OCI-LY1 (cell line): ENCODE measurements at regions not wholly inside any gene's neighbourhood (a gene's known extent, or its start where the extent isn't known, plus 50 kb on each side); places are given as distances from the start of the nearest gene placed in this dataset.

Experiments used
- H2AFZ ChIP-seq: fragments of 200-600 bp; sonication (generic), shearing (Covaris generic); 2 replicates; pipeline ENCODE4 v1.6.0; 2014; ENCODE audit warnings: antibody characterized with exemption, mild to moderate bottlenecking, low read length
- H3F3A ChIP-seq: fragments of 200-600 bp; sonication (generic), shearing (Covaris generic); 2 replicates; pipeline ENCODE4 v1.6.0; 2014; ENCODE audit warnings: mild to moderate bottlenecking, antibody characterized with exemption, low read length, moderate library complexity; ENCODE audit not compliant: insufficient read depth
- H3K27ac ChIP-seq: fragments of 200-600 bp; sonication (generic); 2 replicates; pipeline ENCODE4 v1.5.1; 2014; ENCODE audit warnings: low read length, mixed run types, mild to moderate bottlenecking, low read depth; ENCODE audit not compliant: poor library complexity, severe bottlenecking
- H3K27me3 ChIP-seq: fragments of 200-600 bp; sonication (generic); 2 replicates; pipeline ENCODE4 v1.6.0; 2014; ENCODE audit warnings: antibody characterized with exemption, mild to moderate bottlenecking, low read length, moderate library complexity; ENCODE audit not compliant: insufficient read depth
- H3K36me3 ChIP-seq: fragments of 200-600 bp; sonication (generic); 2 replicates; pipeline ENCODE4 v1.6.1; 2014; ENCODE audit warnings: mild to moderate bottlenecking, antibody characterized with exemption, low read length, moderate library complexity, mixed read lengths; ENCODE audit not compliant: insufficient read depth
- H3K4me1 ChIP-seq: fragments of 200-600 bp; sonication (generic); 2 replicates; pipeline ENCODE4 v1.5.1; 2014; ENCODE audit warnings: mild to moderate bottlenecking, low read length, moderate library complexity; ENCODE audit not compliant: insufficient read depth, severe bottlenecking
- H3K4me2 ChIP-seq: fragments of 200-600 bp; sonication (generic), shearing (Covaris generic); 2 replicates; pipeline ENCODE4 v1.6.1; 2014; ENCODE audit warnings: low read length
- H3K4me3 ChIP-seq: fragments of 200-600 bp; sonication (generic); 2 replicates; pipeline ENCODE4 v1.5.1; 2014; ENCODE audit warnings: low read length, low read depth, mild to moderate bottlenecking, mixed read lengths; ENCODE audit not compliant: poor library complexity, severe bottlenecking
- H3K79me2 ChIP-seq: fragments of 200-600 bp; shearing (Covaris generic); 2 replicates; pipeline ENCODE4 v1.6.1; 2016; ENCODE audit warnings: mixed run types, low read length, mixed read lengths; ENCODE audit not compliant: insufficient read depth
- H3K9ac ChIP-seq: fragments of 200-600 bp; sonication (generic), shearing (Covaris generic); 2 replicates; pipeline ENCODE4 v1.6.1; 2014; ENCODE audit warnings: mild to moderate bottlenecking, low read length, mixed read lengths
- H3K9me2 ChIP-seq: fragments of 200-600 bp; sonication (generic), shearing (Covaris generic); 2 replicates; pipeline ENCODE4 v1.6.1; 2014; ENCODE audit warnings: low read depth, mild to moderate bottlenecking, low read length, mixed read lengths
- H3K9me3 ChIP-seq: fragments of 200-600 bp; shearing (Covaris generic); 2 replicates; pipeline ENCODE4 v1.6.1; 2014; ENCODE audit warnings: low read length, mixed read lengths
- H4K20me1 ChIP-seq: fragments of 200-600 bp; sonication (generic), shearing (Covaris generic); 2 replicates; pipeline ENCODE4 v1.6.0; 2016; ENCODE audit warnings: mild to moderate bottlenecking, low read length; ENCODE audit not compliant: insufficient read depth
- EZH2 ChIP-seq: fragments of 200-600 bp; sonication (generic), shearing (Covaris generic); IDR thresholded peaks from 2 replicates; pipeline ENCODE4 v1.8.0; 2017; ENCODE audit warnings: borderline replicate concordance, mixed run types, mild to moderate bottlenecking, antibody characterized with exemption, low read length, moderate library complexity, mixed read lengths
- TF ChIP-seq, protein P1 (sequence below): fragments of 200-600 bp; sonication (generic), shearing (Covaris generic); IDR thresholded peaks from 2 replicates; pipeline ENCODE4 v1.5.1; 2017; ENCODE audit warnings: mild to moderate bottlenecking, antibody characterized with exemption, low read length, moderate library complexity, mixed read lengths

DNA sequence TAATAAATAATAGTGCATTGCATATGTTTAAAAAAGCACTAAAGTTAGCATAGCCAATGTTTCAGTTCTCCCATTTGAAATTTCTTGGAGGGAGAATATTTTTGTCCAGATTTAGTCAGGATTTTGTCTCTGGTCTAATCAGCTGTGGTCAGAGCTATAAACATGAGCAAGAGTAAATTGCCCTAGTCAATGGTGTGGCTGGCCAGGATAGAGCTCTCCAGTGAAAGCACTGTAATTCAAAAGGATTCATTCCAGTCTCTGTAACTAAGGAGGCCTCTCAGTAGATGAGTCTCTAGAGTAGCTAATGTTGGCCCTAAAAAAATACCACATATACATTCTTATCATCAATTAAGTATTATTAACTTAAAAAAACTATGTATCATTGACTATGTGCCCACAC lies 241.6 kb downstream of the CDCA7 start:
- no peak overlapping the region for H3K27ac ChIP-seq
- TF ChIP-seq, protein P1, sequence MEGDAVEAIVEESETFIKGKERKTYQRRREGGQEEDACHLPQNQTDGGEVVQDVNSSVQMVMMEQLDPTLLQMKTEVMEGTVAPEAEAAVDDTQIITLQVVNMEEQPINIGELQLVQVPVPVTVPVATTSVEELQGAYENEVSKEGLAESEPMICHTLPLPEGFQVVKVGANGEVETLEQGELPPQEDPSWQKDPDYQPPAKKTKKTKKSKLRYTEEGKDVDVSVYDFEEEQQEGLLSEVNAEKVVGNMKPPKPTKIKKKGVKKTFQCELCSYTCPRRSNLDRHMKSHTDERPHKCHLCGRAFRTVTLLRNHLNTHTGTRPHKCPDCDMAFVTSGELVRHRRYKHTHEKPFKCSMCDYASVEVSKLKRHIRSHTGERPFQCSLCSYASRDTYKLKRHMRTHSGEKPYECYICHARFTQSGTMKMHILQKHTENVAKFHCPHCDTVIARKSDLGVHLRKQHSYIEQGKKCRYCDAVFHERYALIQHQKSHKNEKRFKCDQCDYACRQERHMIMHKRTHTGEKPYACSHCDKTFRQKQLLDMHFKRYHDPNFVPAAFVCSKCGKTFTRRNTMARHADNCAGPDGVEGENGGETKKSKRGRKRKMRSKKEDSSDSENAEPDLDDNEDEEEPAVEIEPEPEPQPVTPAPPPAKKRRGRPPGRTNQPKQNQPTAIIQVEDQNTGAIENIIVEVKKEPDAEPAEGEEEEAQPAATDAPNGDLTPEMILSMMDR = no peak
- TF ChIP-seq EZH2 = no peak
- no peaks in the 10 kb centered on the region for H3K9me2 ChIP-seq
- H3K27me3 ChIP-seq = no peaks in the 10 kb centered on the region
- H3K4me1 ChIP-seq = no peaks in the 10 kb centered on the region
- no peaks in the 10 kb centered on the region for H3F3A ChIP-seq
- no peaks in the 10 kb centered on the region for H4K20me1 ChIP-seq
- H3K4me2 ChIP-seq = no peak overlapping the region
- H3K9me3 ChIP-seq = no peaks in the 10 kb centered on the region
- no peaks in the 10 kb centered on the region for H3K79me2 ChIP-seq
- H3K9ac ChIP-seq = no peak overlapping the region
- no peak overlapping the region for H3K4me3 ChIP-seq
- H2AFZ ChIP-seq = no peak overlapping the region
- H3K36me3 ChIP-seq = no peaks in the 10 kb centered on the region; the same call in 1 of the 2 replicates

DNA sequence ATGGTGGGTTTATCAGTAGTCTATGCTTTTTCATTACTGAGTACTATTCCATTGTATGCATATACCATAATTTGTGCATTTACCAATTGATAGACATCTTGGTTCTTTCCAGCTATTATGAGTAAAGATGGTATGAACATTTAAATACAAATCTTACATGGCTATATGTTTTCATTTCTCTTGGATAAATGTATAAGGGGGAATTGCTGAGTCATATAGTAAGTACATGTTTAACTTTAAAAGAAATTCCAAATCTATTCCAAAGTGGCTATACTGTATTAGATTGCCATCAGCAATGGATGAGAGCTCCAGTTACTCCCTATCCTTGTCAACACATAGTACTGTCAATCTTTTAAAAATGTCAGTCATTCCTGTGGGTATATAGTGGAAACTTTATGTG lies 243.9 kb downstream of the CDCA7 start:
- Histone ChIP-seq H3K4me3 (no peak overlapping the region), H3F3A (no peaks in the 10 kb centered on the region), H3K9me2 (no peaks in the 10 kb centered on the region), H3K4me2 (no peak overlapping the region), H2AFZ (no peak overlapping the region), H4K20me1 (no peaks in the 10 kb centered on the region), H3K27me3 (no peaks in the 10 kb centered on the region), H3K4me1 (no peaks in the 10 kb centered on the region), H3K36me3 (no peaks in the 10 kb centered on the region), H3K79me2 (no peaks in the 10 kb centered on the region), H3K9me3 (no peaks in the 10 kb centered on the region), H3K9ac (no peak overlapping the region), H3K27ac (no peak overlapping the region)
- TF ChIP-seq, protein P1 = no peak
- TF ChIP-seq EZH2 = no peak

DNA sequence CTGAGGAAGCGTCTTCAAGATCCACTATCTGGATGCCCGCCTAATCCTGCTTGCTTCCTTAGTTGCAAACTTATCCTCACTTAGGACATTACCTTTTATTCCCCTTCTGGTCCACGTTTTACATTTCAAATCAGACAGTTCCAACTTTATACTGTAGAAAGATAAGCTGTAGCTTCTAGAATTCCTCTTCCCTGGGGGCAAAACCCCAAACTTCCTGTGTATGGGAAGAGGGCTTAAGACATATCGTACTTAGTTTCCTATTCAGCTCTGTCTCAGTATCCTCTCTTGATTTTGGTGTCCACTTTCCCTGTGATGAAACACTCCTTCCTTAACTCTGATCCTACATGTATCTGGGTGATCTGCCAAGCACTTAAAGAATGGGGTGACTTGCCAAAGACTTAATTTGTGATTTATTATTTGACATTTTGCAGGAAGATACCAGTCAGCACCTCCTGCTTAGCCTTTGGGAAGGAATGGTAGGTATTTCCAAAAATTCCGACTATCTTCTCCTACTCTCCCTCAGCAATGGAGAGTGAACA lies 245.2 kb downstream of the CDCA7 start:
- Histone ChIP-seq H3K9me3 (no peaks in the 10 kb centered on the region), H3F3A (no peaks in the 10 kb centered on the region), H3K4me3 (no peak overlapping the region), H3K79me2 (no peaks in the 10 kb centered on the region), H2AFZ (no peak overlapping the region), H3K9ac (no peak overlapping the region), H3K27ac (no peak overlapping the region), H4K20me1 (no peaks in the 10 kb centered on the region), H3K4me2 (no peak overlapping the region), H3K9me2 (no peaks in the 10 kb centered on the region), H3K27me3 (no peaks in the 10 kb centered on the region), H3K36me3 (no peaks in the 10 kb centered on the region), H3K4me1 (no peaks in the 10 kb centered on the region)
- TF ChIP-seq, protein P1 = no peak
- no peak for TF ChIP-seq EZH2
